ENCODE measurements at regions not wholly inside any gene's neighbourhood (a gene's known extent, or its start where the extent isn't known, plus 50 kb on each side); places are given as distances from the start of the nearest gene placed in this dataset.

GRCh38 chr4:187937557-187937956 is 58.0 kb upstream of the ZFP42 start:
- TF ChIP-seq FOXM1 (IDR thresholded peaks at IDR 0.05; ENCODE audit: borderline replicate concordance, low read depth) (no peak), RAD21 (IDR thresholded peaks at IDR 0.05; ENCODE audit: low read depth) (no peak), EP300 (IDR thresholded peaks at IDR 0.05; ENCODE audit: borderline replicate concordance) (no peak), MAX (IDR thresholded peaks at IDR 0.05) (no peak)

Data from Ishikawa (cell line).